B cell (primary cell): ENCODE measurements at regions not wholly inside any gene's neighbourhood (a gene's known extent, or its start where the extent isn't known, plus 50 kb on each side); places are given as distances from the start of the nearest gene placed in this dataset.

Experiments used
- ATAC-seq: fragments of 200-7000 bp; cut with Tn5 transposase; one replicate; pipeline ENCODE4 v1.10.0; 2021; ENCODE audit warnings: low read depth, mild to moderate bottlenecking, moderate number of reproducible peaks, moderate library complexity
- CTCF ChIA-PET: fragments of 350-600 bp; sonication (Branson Sonifier 250); formaldehyde crosslinking; loops from one replicate; lab custom pipeline; 2021; ENCODE audit warnings: antibody characterized with exemption, inconsistent platforms; lab: Charles Lee
- POLR2A ChIA-PET: fragments of 350-600 bp; sonication (Branson Sonifier 250); formaldehyde crosslinking; loops from one replicate; lab custom pipeline; 2021; ENCODE audit warnings: antibody characterized with exemption; lab: Charles Lee
- DNase-seq: peaks from one replicate; pipeline ENCODE4 v3.0.0; 2013
- H2AFZ ChIP-seq: 2 replicates; pipeline ENCODE4 v1.6.1; 2012; ENCODE audit warnings: mild to moderate bottlenecking, low read depth, low read length; ENCODE audit not compliant: insufficient read depth, poor library complexity, severe bottlenecking
- H3K27ac ChIP-seq, 2 donors: 1 replicate in 1 of 2; 2 replicates in 1 of 2; pipeline ENCODE4 v1.5.1; 2012 to 2013; ENCODE audit warnings: low read length in 2 of 2, mild to moderate bottlenecking in 2 of 2, moderate library complexity in 1 of 2
- H3K27me3 ChIP-seq, 4 experiments: fragments of 200-600 bp in 1 of 4; sonication (generic) in 1 of 4; replicated peaks in 1 of 4; 1 replicate in 2 of 4; 2 replicates in 2 of 4; pipeline versions ENCODE4 v1.6.1 to v1.7.0; 2013 to 2016; ENCODE audit warnings: low read length in 3 of 4, mild to moderate bottlenecking in 2 of 4, mixed read lengths in 1 of 4, moderate library complexity in 1 of 4; ENCODE audit not compliant: insufficient read depth in 4 of 4, control insufficient read depth in 3 of 4; ENCODE audit errors: control extremely low read depth in 1 of 4
- H3K36me3 ChIP-seq, 2 experiments: replicated peaks in 1 of 2; 1 replicate in 1 of 2; 2 replicates in 1 of 2; pipeline versions ENCODE4 v1.6.1 to v1.7.1; 2013; ENCODE audit warnings: low read length in 1 of 2; ENCODE audit not compliant: insufficient read depth in 2 of 2, control insufficient read depth in 1 of 2; ENCODE audit errors: control extremely low read depth in 1 of 2, extremely low read depth in 1 of 2
- H3K4me1 ChIP-seq, 2 donors: fragments of 200-600 bp in 1 of 2; sonication (generic) in 1 of 2; 1 replicate in 1 of 2; 2 replicates in 1 of 2; pipeline versions ENCODE4 v1.5.1 to v1.6.1; 2013 to 2017; ENCODE audit warnings: low read length in 2 of 2; ENCODE audit not compliant: control insufficient read depth in 2 of 2, insufficient read depth in 2 of 2
- H3K4me2 ChIP-seq: replicated peaks from 2 replicates; pipeline ENCODE3; 2012; ENCODE audit warnings: mild to moderate bottlenecking, low read depth, low read length; ENCODE audit not compliant: poor library complexity, severe bottlenecking
- H3K4me3 ChIP-seq, 5 experiments: fragments of 200-600 bp in 1 of 5; sonication (generic) in 1 of 5; 1 replicate in 3 of 5; 2 replicates in 2 of 5; pipeline versions ENCODE4 v1.5.1 to v1.7.0; 2011 to 2016; ENCODE audit warnings: low read length in 4 of 5, mild to moderate bottlenecking in 4 of 5, low read depth in 2 of 5, control low read depth in 1 of 5, moderate library complexity in 1 of 5; ENCODE audit not compliant: insufficient read depth in 1 of 5; ENCODE audit errors: control extremely low read depth in 1 of 5, extremely low read depth in 1 of 5
- H3K79me2 ChIP-seq: fragments of 200-600 bp; sonication (generic); one replicate; pipeline ENCODE4 v1.6.0; 2016; ENCODE audit warnings: low read length; ENCODE audit not compliant: control insufficient read depth, insufficient read depth
- H3K9ac ChIP-seq: fragments of 200-600 bp; sonication (generic); 2 replicates; pipeline ENCODE4 v1.6.1; 2017; ENCODE audit warnings: mild to moderate bottlenecking, low read length, moderate library complexity
- H3K9me3 ChIP-seq, 3 donors: one replicate each; pipeline versions ENCODE4 v1.6.1 to v1.7.1; 2013; ENCODE audit warnings: low read length in 2 of 3; ENCODE audit not compliant: control insufficient read depth in 2 of 3, insufficient read depth in 1 of 3; ENCODE audit errors: control extremely low read depth in 1 of 3
- H4K20me1 ChIP-seq: 2 replicates; pipeline ENCODE4 v1.6.0; 2012; ENCODE audit warnings: mild to moderate bottlenecking, low read length; ENCODE audit not compliant: insufficient read depth, control insufficient read depth, poor library complexity, severe bottlenecking
- H3K27ac Mint-ChIP-seq: one replicate; pipeline ENCODE4 v1.8.0; 2021; ENCODE audit warnings: mixed read lengths
- H3K27me3 Mint-ChIP-seq: one replicate; pipeline ENCODE4 v1.8.0; 2021; ENCODE audit warnings: mixed read lengths
- H3K4me1 Mint-ChIP-seq: one replicate; pipeline ENCODE4 v1.8.0; 2021; ENCODE audit warnings: mixed read lengths
- H3K4me3 Mint-ChIP-seq: one replicate; pipeline ENCODE4 v1.8.0; 2021; ENCODE audit warnings: mixed read lengths
- H3K9me3 Mint-ChIP-seq: one replicate; pipeline ENCODE4 v1.8.0; 2022; ENCODE audit warnings: mixed read lengths; ENCODE audit not compliant: insufficient read depth
- CTCF ChIP-seq: fragments of 200-600 bp; IDR thresholded peaks from one replicate; pipeline ENCODE4 v1.8.0; 2022; ENCODE audit warnings: antibody characterized with exemption, mild to moderate bottlenecking
- EZH2 ChIP-seq: IDR thresholded peaks from 2 replicates; pipeline ENCODE4 v1.6.1; 2012; ENCODE audit warnings: borderline replicate concordance, low read depth, mild to moderate bottlenecking, moderate library complexity, low read length; ENCODE audit not compliant: insufficient read depth, poor library complexity, severe bottlenecking
- WGBS: methylation state at CpG from one replicate; pipeline ENCODE4 v1.1.5; 2013; ENCODE audit warnings: missing lambda C conversion rate; ENCODE audit not compliant: insufficient coverage; 5-methylcytosine and 5-hydroxymethylcytosine counted together
- intact Hi-C: fragments of 100-400 bp; cut with micrococcal nuclease; formaldehyde crosslinking; loops from one replicate; pipeline ENCODE4 v1.10.0; 2022

- no CpG with 5 or more reads among the region's 2 CpGs for WGBS
- H3K79me2 ChIP-seq = no peaks in the 10 kb centered on the region
- no peaks in the 10 kb centered on the region for H3K27me3 ChIP-seq
- Mint-ChIP-seq H3K27ac (no peak overlapping the region), H3K4me1 (no peaks in the 10 kb centered on the region), H3K27me3 (no peaks in the 10 kb centered on the region), H3K4me3 (no peak overlapping the region), H3K9me3 (no peaks in the 10 kb centered on the region)
- DNase-seq (no peak), ATAC-seq (no peak)
- no peak overlapping the region for H3K9ac ChIP-seq
- no peak overlapping the region for H3K27ac ChIP-seq
- no peaks in the 10 kb centered on the region for H3K36me3 ChIP-seq
- no peaks in the 10 kb centered on the region for H3K4me1 ChIP-seq
- ChIA-PET POLR2A (no interaction called here), CTCF (no interaction called here)
- H2AFZ ChIP-seq = no peak overlapping the region
- TF ChIP-seq CTCF (no peak), EZH2 (no peak)
- intact Hi-C loops = no loop called here
- H3K4me2 ChIP-seq = no peak overlapping the region
- no peaks in the 10 kb centered on the region for H4K20me1 ChIP-seq
- H3K9me3 ChIP-seq = no peaks in the 10 kb centered on the region
- no peak overlapping the region for H3K4me3 ChIP-seq
Measured at GRCh38 chr3:176293276-176293675, 904.0 kb downstream of the TBL1XR1 start.

- intact Hi-C loops = no loop called here
- TF ChIP-seq CTCF (no peak), EZH2 (no peak)
- no peaks in the 10 kb centered on the region for H3K27me3 ChIP-seq
- CTCF ChIA-PET = no interaction called here
- no peaks in the 10 kb centered on the region for H3K9me3 Mint-ChIP-seq
- H3K4me3 ChIP-seq = no peak overlapping the region
- no peak overlapping the region for H3K27ac ChIP-seq
- no peaks in the 10 kb centered on the region for H3K4me1 ChIP-seq
- H3K9me3 ChIP-seq = no peaks in the 10 kb centered on the region
- no peak overlapping the region for H3K27ac Mint-ChIP-seq
- H4K20me1 ChIP-seq = no peaks in the 10 kb centered on the region
- no peaks in the 10 kb centered on the region for H3K79me2 ChIP-seq
- no peak overlapping the region for H3K4me2 ChIP-seq
- no peak overlapping the region for H3K4me3 Mint-ChIP-seq
- H3K36me3 ChIP-seq = no peaks in the 10 kb centered on the region
- no CpG with 5 or more reads among the region's 3 CpGs for WGBS
- DNase-seq (no peak), ATAC-seq (no peak)
- H2AFZ ChIP-seq = no peak overlapping the region
- no peak overlapping the region for H3K9ac ChIP-seq
- H3K27me3 Mint-ChIP-seq = no peaks in the 10 kb centered on the region
- no peaks in the 10 kb centered on the region for H3K4me1 Mint-ChIP-seq
- POLR2A ChIA-PET = no interaction called here
Measured at GRCh38 chr3:176286476-176287085, 910.7 kb downstream of the TBL1XR1 start.
